Activated T-cell treated with anti-CD3 and anti-CD28 coated beads, Interleukin-2, amount 50 U/mL, for 48 hours (primary cell): ENCODE measurements at regions not wholly inside any gene's neighbourhood (a gene's known extent, or its start where the extent isn't known, plus 50 kb on each side); places are given as distances from the start of the nearest gene placed in this dataset.

Source experiments
- DNase-seq, 2 experiments: peaks; one replicate each; pipeline ENCODE4 v3.0.0-alpha.2; 2020

- no peak for DNase-seq
Measured at GRCh38 chr14:42869681-42870080, 1263.0 kb downstream of the LRFN5 start.

DNA sequence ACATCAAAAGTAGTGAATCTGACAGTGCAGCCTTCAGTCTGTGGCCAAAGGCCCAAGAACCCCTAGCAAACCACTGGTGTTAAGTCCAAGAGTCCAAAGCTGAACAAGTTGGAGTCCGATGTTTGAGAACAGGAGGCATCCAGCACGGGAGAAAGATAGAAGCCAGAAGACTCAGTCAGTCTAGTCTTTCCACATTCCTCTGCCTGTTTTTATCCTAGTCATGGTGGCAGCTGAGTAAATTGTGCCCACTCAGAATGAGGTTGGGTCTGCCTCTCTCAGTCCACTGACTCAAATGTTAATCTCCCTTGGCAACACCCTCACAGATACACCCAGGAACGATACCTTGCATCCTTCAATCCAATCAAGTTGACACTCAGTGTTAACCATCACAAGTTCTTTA, 1255.4 kb downstream of the LRFN5 start:
- no peak for DNase-seq

DNA sequence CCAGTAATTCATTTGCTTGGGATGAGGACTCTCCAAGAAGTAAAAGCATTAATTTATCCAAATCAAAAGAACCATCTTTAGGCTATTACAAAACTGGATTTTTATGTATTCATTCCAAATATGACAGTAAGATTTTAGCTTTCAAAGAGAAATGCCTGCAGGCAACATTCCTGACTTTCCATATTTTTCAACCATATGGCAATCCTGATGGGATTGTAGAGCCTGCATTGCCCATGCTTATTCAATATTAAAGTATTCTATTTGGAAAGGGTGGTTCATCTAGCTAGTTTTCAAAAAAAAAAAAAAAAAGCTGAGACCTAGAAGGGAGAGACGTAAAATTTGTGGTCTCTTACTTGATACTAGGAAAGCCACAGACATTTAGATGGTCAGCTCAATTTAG, 1253.7 kb downstream of the LRFN5 start:
- DNase-seq: no peak

- no peak for DNase-seq
Measured at GRCh38 chr14:42856106-42856505, 1249.4 kb downstream of the LRFN5 start.

- DNase-seq: no peak
Measured at GRCh38 chr14:42855085-42855484, 1248.4 kb downstream of the LRFN5 start.

DNA sequence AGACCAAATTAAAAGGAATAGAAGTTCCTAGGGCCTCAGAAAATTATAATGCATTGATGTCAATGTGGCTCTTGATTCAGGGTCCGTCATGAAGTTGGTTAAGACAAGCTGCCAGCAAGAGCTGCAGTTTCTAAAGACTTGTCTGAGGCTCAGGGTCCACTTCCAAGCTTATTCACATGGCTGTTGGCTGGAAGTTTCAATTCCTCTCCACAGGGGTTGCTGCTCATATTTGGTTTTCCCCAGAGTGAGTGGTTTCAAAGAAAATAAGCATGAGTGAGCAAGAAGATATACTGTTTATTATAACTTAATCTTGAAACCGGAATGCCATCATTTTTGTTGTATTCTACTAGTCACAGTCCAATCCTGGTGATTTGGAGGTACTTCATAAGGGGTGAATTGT, 1247.4 kb downstream of the LRFN5 start:
- no peak for DNase-seq

- no peak for DNase-seq
Measured at GRCh38 chr14:42848652-42849051, 1242.0 kb downstream of the LRFN5 start.

- DNase-seq: no peak
Measured at GRCh38 chr14:42814817-42815216, 1208.1 kb downstream of the LRFN5 start.

GRCh38 chr14:42806909-42807315, 1200.2 kb downstream of the LRFN5 start:
- no peak for DNase-seq

DNA sequence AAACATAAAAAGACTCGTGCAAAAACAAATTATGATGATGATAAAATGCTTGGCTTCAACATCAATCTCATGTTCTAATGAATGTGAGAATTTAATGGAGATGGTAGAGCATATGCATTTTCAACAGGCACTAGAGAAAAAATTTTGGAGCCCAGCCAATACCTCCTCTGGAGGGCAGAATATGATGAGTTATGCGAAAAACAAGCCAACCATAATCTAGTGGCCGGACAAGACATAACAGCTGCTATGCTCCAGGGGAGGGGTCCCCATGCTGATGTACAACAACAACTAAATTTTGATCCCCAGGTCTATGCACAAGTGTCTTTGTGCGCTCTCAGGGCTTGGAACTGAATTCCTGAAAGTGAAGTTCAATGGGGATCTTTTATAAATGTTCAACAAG, 1197.5 kb downstream of the LRFN5 start:
- no peak for DNase-seq

- no peak for DNase-seq
Measured at GRCh38 chr14:42802346-42802745, 1195.7 kb downstream of the LRFN5 start.

- no peak for DNase-seq
Measured at GRCh38 chr14:42792166-42792565, 1185.5 kb downstream of the LRFN5 start.

- no peak for DNase-seq
Measured at GRCh38 chr14:42782754-42783153, 1176.1 kb downstream of the LRFN5 start.

DNA sequence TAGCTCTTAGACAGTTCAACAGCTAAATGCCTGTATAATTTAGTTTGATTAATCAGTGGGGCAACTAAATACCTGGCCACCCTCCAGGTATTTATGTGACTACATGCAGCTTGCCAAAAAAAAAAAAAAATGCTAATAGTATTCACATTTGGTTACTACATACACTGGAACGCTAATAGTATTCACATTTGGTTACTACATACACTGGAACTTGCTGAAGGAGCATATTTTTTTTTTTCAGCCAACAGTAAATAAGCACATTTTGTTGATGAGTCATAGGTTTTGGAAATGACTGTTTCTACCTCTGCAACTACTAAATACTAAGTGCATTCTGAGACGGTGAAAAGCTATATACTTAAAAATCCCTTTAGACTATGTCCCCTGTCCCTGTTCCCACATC, 1172.3 kb downstream of the LRFN5 start:
- DNase-seq: no peak

GRCh38 chr14:42750771-42751170, 1144.1 kb downstream of the LRFN5 start:
- no peak for DNase-seq

DNA sequence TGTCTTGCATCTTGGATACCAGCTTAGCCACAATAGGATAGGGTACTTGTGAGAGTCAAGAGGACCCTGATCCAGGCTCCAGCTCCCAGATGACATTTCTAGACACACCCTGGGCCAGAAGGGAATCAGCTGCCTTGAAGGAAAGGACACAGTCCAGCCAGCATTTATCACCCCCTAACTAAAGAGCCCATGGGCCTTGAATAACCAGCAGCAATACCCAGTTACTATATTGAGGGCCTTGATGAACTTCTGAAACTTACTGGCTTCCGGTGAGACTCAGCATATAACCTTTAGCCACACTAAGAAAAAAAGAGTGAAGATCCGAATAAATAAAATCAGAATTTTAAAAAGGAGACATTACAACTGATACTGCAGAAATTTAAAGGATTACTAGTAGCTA, 1135.4 kb downstream of the LRFN5 start:
- no peak for DNase-seq

GRCh38 chr14:42736408-42736807, 1129.7 kb downstream of the LRFN5 start:
- no peak for DNase-seq

GRCh38 chr14:42734041-42734440, 1127.4 kb downstream of the LRFN5 start:
- no peak for DNase-seq

- DNase-seq: no peak
Measured at GRCh38 chr14:42732005-42732404, 1125.3 kb downstream of the LRFN5 start.

GRCh38 chr14:42731480-42731879, 1124.8 kb downstream of the LRFN5 start:
- no peak for DNase-seq

GRCh38 chr14:42729681-42730080, 1123.0 kb downstream of the LRFN5 start:
- no peak for DNase-seq

DNA sequence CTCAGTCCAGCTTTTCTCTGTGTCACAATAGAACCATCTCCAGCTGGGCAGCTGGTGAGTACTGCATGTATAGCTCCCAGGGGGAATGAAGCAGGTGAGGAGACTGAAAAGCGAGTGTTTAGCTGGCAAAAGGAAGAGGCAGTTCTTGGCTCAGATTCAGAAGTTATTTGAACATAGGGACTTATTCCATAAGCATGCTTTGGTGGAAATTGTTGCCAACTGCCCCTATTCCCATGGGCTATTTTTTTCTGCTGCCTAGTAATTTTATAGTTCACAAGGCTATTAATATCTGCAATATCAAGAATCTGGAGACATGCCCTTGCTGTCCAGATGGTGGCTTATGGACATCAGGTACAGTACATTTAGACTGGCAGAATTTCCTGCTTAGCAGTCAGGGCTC, 1112.7 kb downstream of the LRFN5 start:
- DNase-seq: no peak

DNA sequence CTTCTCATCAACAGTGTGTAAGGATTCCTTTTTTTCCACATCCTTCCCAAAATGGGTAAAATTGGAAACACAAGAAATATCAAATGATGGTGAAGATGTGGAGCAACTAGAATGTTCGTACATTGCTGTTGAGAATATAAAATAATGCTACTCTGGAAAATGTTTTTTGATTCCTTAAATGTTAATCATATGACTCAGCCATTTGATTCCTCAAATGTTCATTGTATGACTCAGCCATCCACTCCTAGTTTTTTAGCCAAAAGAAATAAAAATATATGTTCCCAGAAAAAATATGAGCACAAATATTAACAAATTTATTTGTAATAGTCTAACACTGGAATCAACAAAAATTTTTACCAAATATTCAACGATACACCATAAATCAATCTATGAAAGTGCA, 1108.6 kb downstream of the LRFN5 start:
- DNase-seq: no peak

DNA sequence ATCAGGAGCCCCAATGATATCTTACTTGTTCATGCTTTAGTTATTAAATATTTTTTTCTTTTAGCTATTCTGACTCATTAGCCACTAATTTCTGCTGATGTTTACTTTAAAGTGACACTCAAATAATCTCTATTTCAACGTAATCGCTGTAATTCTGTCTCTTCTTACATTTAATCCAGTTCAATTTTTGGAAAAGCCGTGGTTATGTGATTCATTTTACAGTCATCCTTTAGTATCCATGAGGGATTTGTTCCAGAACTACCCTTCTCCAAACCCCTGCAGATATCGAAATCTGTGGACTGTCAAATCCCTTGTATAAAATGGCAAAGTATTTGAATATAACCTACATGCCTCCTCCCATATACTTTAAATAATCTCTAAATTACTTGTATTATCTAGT, 1103.4 kb downstream of the LRFN5 start:
- no peak for DNase-seq

DNA sequence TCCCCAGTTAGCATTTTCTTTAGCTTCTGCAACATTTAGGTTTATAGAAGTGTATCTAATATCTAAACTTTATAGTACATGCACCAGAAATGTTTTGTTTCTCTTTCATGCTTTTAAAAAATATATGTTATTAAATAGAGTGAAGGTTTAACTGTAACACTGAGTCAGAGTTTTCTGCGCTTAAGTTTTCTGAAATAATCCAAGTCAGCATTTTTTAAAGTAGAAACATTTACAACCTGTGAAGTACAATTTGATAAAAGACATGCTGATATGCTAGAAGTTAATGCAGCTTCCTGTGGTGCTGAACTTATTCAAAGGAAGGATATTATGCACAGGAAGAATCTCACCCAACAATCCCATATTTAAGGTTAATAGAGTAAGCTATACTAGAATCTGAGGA, 1096.8 kb downstream of the LRFN5 start:
- no peak for DNase-seq

DNA sequence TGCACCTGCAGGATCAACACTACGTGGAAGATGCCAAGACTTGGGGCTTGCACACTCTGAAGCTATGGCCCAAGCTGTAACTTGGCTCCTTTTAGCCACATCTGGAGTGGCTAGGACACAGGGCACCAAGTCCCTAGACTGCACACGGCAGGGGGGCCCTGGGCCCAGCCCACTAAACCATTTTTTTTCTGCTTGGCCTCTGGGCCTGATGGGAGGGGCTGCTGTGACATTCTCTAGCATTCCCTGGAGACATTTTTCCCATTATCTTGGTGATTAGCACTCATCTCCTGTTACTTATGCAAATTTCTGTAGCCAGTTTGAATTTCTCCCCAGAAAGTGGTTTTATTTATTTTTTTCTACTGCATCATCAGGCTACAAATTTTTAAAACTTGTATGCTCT, 1080.7 kb downstream of the LRFN5 start:
- DNase-seq: no peak
